ENCODE measurements at regions not wholly inside any gene's neighbourhood (a gene's known extent, or its start where the extent isn't known, plus 50 kb on each side); places are given as distances from the start of the nearest gene placed in this dataset.

GRCh38 chr15:69612112-69612511 lies 159.5 kb downstream of the RPLP1 start:
- no peak for TF ChIP-seq CTCF (IDR thresholded peaks at IDR 0.05)
- TF ChIP-seq POLR2A (IDR thresholded peaks at IDR 0.05): no peak
- TF ChIP-seq POLR2AphosphoS5 (IDR thresholded peaks at IDR 0.05): no peak

Measured in prostate gland (tissue), 2 donors.